ENCODE measurements at regions not wholly inside any gene's neighbourhood (a gene's known extent, or its start where the extent isn't known, plus 50 kb on each side); places are given as distances from the start of the nearest gene placed in this dataset.

- no peak for TF ChIP-seq CTCF (IDR thresholded peaks at IDR 0.05)
- Mint-ChIP-seq H3K4me3 (no peak overlapping the region), H3K27me3 (peaks cover 28% of the 10 kb centered on the region), H3K27ac (no peak overlapping the region), H3K4me1 (ENCODE audit: low read depth) (no peaks in the 10 kb centered on the region), H3K9me3 (no peaks in the 10 kb centered on the region), H3K36me3 (ENCODE audit: low read depth) (no peaks in the 10 kb centered on the region)
- peaks cover 0 to 7% of the 10 kb centered on the region in 2 experiments for H3K9me3 ChIP-seq (ENCODE audit: control insufficient read depth in 1 of 2, insufficient read depth in 1 of 2, low read length in 2 of 2)
- no peak overlapping the region for H3K27ac ChIP-seq (ENCODE audit: low read depth in 1 of 2, low read length in 2 of 2)
- H3K36me3 ChIP-seq (ENCODE audit: insufficient read depth, low read length) = no peaks in the 10 kb centered on the region
- CTCF ChIA-PET = no interaction called here
- peaks cover 9 to 15% of the 10 kb centered on the region in 2 experiments for H3K27me3 ChIP-seq (ENCODE audit: control insufficient read depth in 1 of 2, insufficient read depth in 2 of 2, low read length in 2 of 2)
- ATAC-seq (ENCODE audit: poor library complexity) = no peak
- H3K4me3 ChIP-seq (ENCODE audit: low read length) = no peak overlapping the region
- no peak for DNase-seq
- intact Hi-C loops (cut with DNase I, micrococcal nuclease) = no loop called here
- H3K4me1 ChIP-seq (ENCODE audit: insufficient read depth, low read length) = no peaks in the 10 kb centered on the region
- POLR2A ChIA-PET = no interaction called here
Observed at GRCh38 chr9:126051446-126052130, 275.0 kb upstream of the MVB12B start.

GRCh38 chr9:126052791-126053190 lies 273.8 kb upstream of the MVB12B start:
- Mint-ChIP-seq H3K36me3 (ENCODE audit: low read depth) (no peaks in the 10 kb centered on the region), H3K9me3 (no peaks in the 10 kb centered on the region), H3K27ac (no peak overlapping the region), H3K27me3 (peaks cover 23% of the 10 kb centered on the region), H3K4me1 (ENCODE audit: low read depth) (no peaks in the 10 kb centered on the region), H3K4me3 (no peak overlapping the region)
- Histone ChIP-seq H3K36me3 (ENCODE audit: insufficient read depth, low read length) (no peaks in the 10 kb centered on the region), H3K27me3 (ENCODE audit: control insufficient read depth in 1 of 2, insufficient read depth in 2 of 2, low read length in 2 of 2) (peaks cover 9 to 15% of the 10 kb centered on the region in 2 experiments), H3K4me3 (ENCODE audit: low read length) (no peak overlapping the region), H3K27ac (ENCODE audit: low read depth in 1 of 2, low read length in 2 of 2) (no peak overlapping the region), H3K9me3 (ENCODE audit: control insufficient read depth in 1 of 2, insufficient read depth in 1 of 2, low read length in 2 of 2) (peaks cover 0 to 6% of the 10 kb centered on the region in 2 experiments), H3K4me1 (ENCODE audit: insufficient read depth, low read length) (no peaks in the 10 kb centered on the region)
- intact Hi-C loops (cut with DNase I, micrococcal nuclease) = no loop called here
- DNase-seq (no peak), ATAC-seq (ENCODE audit: poor library complexity) (no peak)
- ChIA-PET CTCF (no interaction called here), POLR2A (interaction anchor here (0.6 kb wide), 1 partner anchor 14 kb away, joined by 3 read pairs; no protein-coding TSS in a partner anchor)
- no peak for TF ChIP-seq CTCF (IDR thresholded peaks at IDR 0.05)

GRCh38 chr9:126053913-126054312 lies 272.7 kb upstream of the MVB12B start:
- intact Hi-C loops (cut with DNase I, micrococcal nuclease) = no loop called here
- no peak for ATAC-seq (ENCODE audit: poor library complexity)
- Mint-ChIP-seq H3K4me3 (no peak overlapping the region), H3K27me3 (peaks cover 27% of the 10 kb centered on the region), H3K27ac (no peak overlapping the region), H3K36me3 (ENCODE audit: low read depth) (no peaks in the 10 kb centered on the region), H3K4me1 (ENCODE audit: low read depth) (no peaks in the 10 kb centered on the region), H3K9me3 (no peaks in the 10 kb centered on the region)
- Histone ChIP-seq H3K36me3 (ENCODE audit: insufficient read depth, low read length) (no peaks in the 10 kb centered on the region), H3K4me3 (ENCODE audit: low read length) (no peak overlapping the region), H3K27ac (ENCODE audit: low read depth in 1 of 2, low read length in 2 of 2) (no peak overlapping the region), H3K27me3 (ENCODE audit: control insufficient read depth in 1 of 2, insufficient read depth in 2 of 2, low read length in 2 of 2) (peaks cover 9 to 15% of the 10 kb centered on the region in 2 experiments), H3K4me1 (ENCODE audit: insufficient read depth, low read length) (no peaks in the 10 kb centered on the region), H3K9me3 (ENCODE audit: control insufficient read depth in 1 of 2, insufficient read depth in 1 of 2, low read length in 2 of 2) (peaks cover 0 to 6% of the 10 kb centered on the region in 2 experiments)
- no peak for DNase-seq
- no peak for TF ChIP-seq CTCF (IDR thresholded peaks at IDR 0.05)
- ChIA-PET POLR2A (no interaction called here), CTCF (no interaction called here)
